ENCODE measurements at regions not wholly inside any gene's neighbourhood (a gene's known extent, or its start where the extent isn't known, plus 50 kb on each side); places are given as distances from the start of the nearest gene placed in this dataset.

GRCh38 chr14:104319491-104320241 lies 181.3 kb downstream of the KIF26A start:
- H3K4me3 ChIP-seq (ENCODE audit: low read length) = no peak overlapping the region
- no peaks in the 10 kb centered on the region for H3K36me3 ChIP-seq (ENCODE audit: control insufficient read depth, insufficient read depth, low read length)
- no peak overlapping the region for H3K27ac ChIP-seq (ENCODE audit: low read depth, low read length)
- no peak overlapping the region for H3K9ac ChIP-seq (ENCODE audit: low read length)
- no peaks in the 10 kb centered on the region for H3K4me1 ChIP-seq (ENCODE audit: control insufficient read depth, insufficient read depth, low read length)
- H3K27me3 ChIP-seq (ENCODE audit: control insufficient read depth, insufficient read depth, low read length) = peaks cover 6% of the 10 kb centered on the region

GRCh38 chr14:104320611-104321086 lies 182.3 kb downstream of the KIF26A start:
- no peaks in the 10 kb centered on the region for H3K4me1 ChIP-seq (ENCODE audit: control insufficient read depth, insufficient read depth, low read length)
- H3K27ac ChIP-seq (ENCODE audit: low read depth, low read length) = no peak overlapping the region
- no peak overlapping the region for H3K4me3 ChIP-seq (ENCODE audit: low read length)
- no peaks in the 10 kb centered on the region for H3K36me3 ChIP-seq (ENCODE audit: control insufficient read depth, insufficient read depth, low read length)
- no peak overlapping the region for H3K9ac ChIP-seq (ENCODE audit: low read length)
- H3K27me3 ChIP-seq (ENCODE audit: control insufficient read depth, insufficient read depth, low read length) = peaks cover 6% of the 10 kb centered on the region

DNA sequence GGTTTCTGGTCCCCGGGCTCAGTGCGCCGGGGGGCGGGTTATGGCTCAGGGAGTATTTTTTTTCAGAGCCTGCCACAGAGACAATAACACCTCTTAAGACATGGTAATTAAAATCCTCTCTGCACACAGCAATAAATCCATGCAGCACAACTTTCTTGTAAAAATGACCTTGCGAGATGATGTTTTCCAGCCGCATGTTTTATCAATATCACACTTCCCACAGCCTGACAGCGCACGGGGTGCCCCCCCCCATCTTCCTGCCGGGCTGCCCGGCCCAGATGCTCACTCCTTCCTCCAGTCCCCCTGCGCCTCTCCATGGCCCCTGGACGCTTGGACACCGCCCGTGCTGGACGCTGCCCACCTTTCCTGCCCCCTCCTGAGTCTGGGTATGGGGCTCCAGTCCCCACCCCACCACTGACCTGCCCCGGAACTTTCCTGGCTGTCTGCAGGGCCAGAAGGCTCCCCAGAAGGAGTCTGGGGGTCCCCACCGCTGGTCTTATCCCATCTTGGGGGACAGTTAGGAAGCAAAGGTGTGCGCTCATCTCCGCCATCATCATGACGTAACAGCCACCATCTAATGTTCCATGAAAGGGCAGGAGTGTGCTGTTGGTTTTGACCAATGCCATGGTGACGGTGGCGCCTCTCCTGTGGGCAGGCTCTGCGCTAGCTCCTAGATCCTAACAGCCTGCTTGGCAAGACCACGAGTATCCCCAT lies 182.9 kb downstream of the KIF26A start:
- H3K27me3 ChIP-seq (ENCODE audit: control insufficient read depth, insufficient read depth, low read length) = peaks cover 6% of the 10 kb centered on the region

DNA sequence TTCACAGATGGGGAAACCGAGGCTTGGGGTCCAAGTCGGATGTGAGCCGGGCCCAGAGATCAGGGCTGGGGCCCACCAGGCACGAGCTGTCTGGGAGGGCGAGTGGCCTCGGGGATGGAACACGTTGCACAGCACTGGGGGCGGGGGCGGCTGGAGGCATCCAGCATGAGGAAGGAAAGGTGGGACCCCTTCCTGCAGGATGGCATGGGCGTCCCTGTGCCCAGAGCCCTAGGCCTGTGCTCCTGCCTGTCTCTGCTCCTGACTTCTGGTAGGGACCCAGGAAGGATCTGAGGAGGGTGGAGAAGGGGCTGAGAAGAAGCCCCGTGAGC lies 183.4 kb downstream of the KIF26A start:
- Histone ChIP-seq H3K9ac (ENCODE audit: low read length) (no peak overlapping the region), H3K4me1 (ENCODE audit: control insufficient read depth, insufficient read depth, low read length) (no peaks in the 10 kb centered on the region), H3K27me3 (ENCODE audit: control insufficient read depth, insufficient read depth, low read length) (peaks cover 6% of the 10 kb centered on the region), H3K27ac (ENCODE audit: low read depth, low read length) (no peak overlapping the region), H3K36me3 (ENCODE audit: control insufficient read depth, insufficient read depth, low read length) (no peaks in the 10 kb centered on the region), H3K4me3 (ENCODE audit: low read length) (no peak overlapping the region)

More for the DNA sequence above, 182.9 kb downstream of the KIF26A start:
- H3K27ac ChIP-seq (ENCODE audit: low read depth, low read length) = no peak overlapping the region
- H3K4me1 ChIP-seq (ENCODE audit: control insufficient read depth, insufficient read depth, low read length) = no peaks in the 10 kb centered on the region
- no peak overlapping the region for H3K9ac ChIP-seq (ENCODE audit: low read length)
- no peaks in the 10 kb centered on the region for H3K36me3 ChIP-seq (ENCODE audit: control insufficient read depth, insufficient read depth, low read length)
- no peak overlapping the region for H3K4me3 ChIP-seq (ENCODE audit: low read length)

DNA sequence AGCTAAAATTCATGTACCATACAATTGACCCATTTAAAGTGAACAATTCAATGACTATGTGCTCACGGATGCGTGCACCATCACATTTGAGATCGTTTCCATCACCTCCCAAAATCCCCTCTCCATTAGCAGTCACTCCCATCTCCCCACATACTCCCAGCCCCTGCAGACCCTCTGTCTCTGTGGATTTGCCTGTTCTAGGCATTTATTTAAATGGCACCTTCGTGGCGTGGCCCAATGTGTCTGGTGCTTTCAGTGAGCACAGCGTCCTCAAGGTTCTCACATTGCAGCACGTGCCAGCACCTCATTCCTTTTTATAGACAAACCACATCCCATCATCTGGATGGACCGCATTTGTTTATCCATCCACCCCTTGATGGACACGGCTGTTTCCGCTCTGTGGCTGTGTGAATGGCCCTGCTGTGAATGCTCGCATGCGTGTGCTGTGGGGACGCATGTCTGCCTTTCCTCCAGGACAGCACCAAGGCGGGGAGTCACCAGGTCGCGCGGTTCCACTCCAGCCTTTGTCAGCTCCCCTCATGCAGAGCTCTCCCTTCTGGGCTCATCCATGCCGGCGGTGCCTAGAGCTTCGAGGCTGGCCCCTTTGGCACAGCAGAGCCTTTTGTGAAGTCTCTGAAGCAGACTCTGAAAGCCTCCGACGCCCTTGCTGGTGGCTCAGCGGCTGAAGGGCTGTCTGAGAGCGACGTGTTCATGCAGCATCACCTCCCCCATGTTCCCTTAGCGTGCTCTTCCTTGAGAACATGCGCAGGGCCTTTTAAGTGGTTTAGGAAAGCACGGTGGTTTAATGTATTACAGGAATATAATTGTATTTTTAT lies 184.4 kb downstream of the KIF26A start:
- H3K4me3 ChIP-seq (ENCODE audit: low read length) = no peak overlapping the region
- H3K27ac ChIP-seq (ENCODE audit: low read depth, low read length) = no peak overlapping the region
- H3K36me3 ChIP-seq (ENCODE audit: control insufficient read depth, insufficient read depth, low read length) = no peaks in the 10 kb centered on the region
- no peaks in the 10 kb centered on the region for H3K4me1 ChIP-seq (ENCODE audit: control insufficient read depth, insufficient read depth, low read length)
- peaks cover 6% of the 10 kb centered on the region for H3K27me3 ChIP-seq (ENCODE audit: control insufficient read depth, insufficient read depth, low read length)
- H3K9ac ChIP-seq (ENCODE audit: low read length) = no peak overlapping the region

DNA sequence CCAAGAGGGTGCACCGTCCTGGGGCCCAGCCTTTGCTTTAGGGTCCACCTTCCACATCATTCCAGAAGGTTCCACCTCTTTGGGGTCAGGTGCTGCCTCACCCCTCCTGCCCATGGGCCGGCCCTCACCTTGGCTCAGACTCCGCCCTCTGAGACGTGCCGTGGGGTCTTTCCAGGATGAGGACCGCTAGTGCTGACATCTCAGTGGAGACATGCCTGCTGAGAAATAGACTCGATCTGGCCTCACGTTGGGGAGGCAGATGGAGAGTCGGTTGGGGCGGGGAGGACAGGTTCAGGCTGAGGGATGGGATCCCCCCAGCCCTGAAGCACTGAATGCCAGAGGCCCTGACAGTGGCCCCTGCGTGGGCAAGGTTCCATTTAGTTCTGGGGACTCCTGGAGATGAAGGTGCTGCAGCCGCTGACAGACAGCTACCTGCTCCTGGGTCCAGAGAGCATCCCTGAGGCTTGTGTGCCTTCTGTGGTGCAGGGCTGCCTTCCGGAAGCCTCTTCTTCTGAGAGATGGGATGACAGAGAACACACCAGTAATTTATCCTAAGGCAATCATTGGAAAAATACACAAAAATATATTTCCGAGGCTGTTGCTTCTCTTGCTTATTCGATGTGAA lies 185.3 kb downstream of the KIF26A start:
- H3K4me1 ChIP-seq (ENCODE audit: control insufficient read depth, insufficient read depth, low read length) = no peaks in the 10 kb centered on the region
- H3K27me3 ChIP-seq (ENCODE audit: control insufficient read depth, insufficient read depth, low read length) = peaks cover 6% of the 10 kb centered on the region
- H3K9ac ChIP-seq (ENCODE audit: low read length) = no peak overlapping the region
- no peak overlapping the region for H3K4me3 ChIP-seq (ENCODE audit: low read length)
- H3K36me3 ChIP-seq (ENCODE audit: control insufficient read depth, insufficient read depth, low read length) = no peaks in the 10 kb centered on the region
- no peak overlapping the region for H3K27ac ChIP-seq (ENCODE audit: low read depth, low read length)

- H3K36me3 ChIP-seq (ENCODE audit: control insufficient read depth, insufficient read depth, low read length) = no peaks in the 10 kb centered on the region
- no peak overlapping the region for H3K9ac ChIP-seq (ENCODE audit: low read length)
- H3K27ac ChIP-seq (ENCODE audit: low read depth, low read length) = no peak overlapping the region
- H3K27me3 ChIP-seq (ENCODE audit: control insufficient read depth, insufficient read depth, low read length) = peaks cover 6% of the 10 kb centered on the region
- H3K4me3 ChIP-seq (ENCODE audit: low read length) = no peak overlapping the region
- H3K4me1 ChIP-seq (ENCODE audit: control insufficient read depth, insufficient read depth, low read length) = no peaks in the 10 kb centered on the region
Observed at GRCh38 chr14:104326848-104327247, 188.5 kb downstream of the KIF26A start.

DNA sequence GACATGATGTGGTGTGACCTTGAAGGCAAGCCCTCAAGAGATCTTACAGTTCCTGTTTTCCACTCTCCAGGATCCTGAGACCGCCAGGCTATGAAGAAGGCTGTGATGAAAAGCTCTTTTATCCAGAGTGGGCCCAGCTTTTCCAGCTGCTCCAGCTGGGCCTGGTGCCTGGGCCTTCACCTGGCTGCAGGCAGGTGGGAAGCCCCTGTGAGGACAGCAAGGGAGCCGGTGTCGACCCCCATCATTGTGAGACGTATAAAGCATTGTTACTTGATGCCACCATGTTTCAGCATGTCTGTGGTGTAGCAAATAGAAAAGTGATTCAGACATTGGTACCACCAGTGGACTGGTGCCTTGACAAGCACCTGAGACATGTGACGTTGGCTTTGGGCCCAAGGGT lies 190.2 kb downstream of the KIF26A start:
- Histone ChIP-seq H3K9ac (ENCODE audit: low read length) (no peak overlapping the region), H3K4me3 (ENCODE audit: low read length) (no peak overlapping the region), H3K27me3 (ENCODE audit: control insufficient read depth, insufficient read depth, low read length) (peaks cover under 1% of the 10 kb centered on the region), H3K4me1 (ENCODE audit: control insufficient read depth, insufficient read depth, low read length) (no peaks in the 10 kb centered on the region), H3K36me3 (ENCODE audit: control insufficient read depth, insufficient read depth, low read length) (no peaks in the 10 kb centered on the region), H3K27ac (ENCODE audit: low read depth, low read length) (no peak overlapping the region)

DNA sequence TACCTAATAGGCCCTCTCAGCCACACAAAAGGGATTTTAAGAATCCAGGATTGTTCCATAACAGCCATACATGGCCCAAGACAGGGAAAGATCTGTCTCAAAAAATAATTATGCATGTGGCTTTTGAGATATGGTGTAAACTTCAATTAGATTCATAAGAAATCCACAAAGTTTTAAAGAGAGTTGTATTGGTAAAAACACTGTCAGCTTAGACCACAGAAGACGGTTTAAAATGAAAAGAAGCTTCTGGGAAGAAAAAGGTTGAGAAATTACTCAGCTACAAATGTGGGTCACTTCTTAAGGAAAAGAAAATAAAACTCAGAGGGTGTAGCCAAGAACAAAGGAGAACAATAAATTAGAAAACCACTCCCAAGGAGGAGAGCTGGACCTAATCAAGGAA lies 191.4 kb downstream of the KIF26A start:
- no peak overlapping the region for H3K4me3 ChIP-seq (ENCODE audit: low read length)
- H3K9ac ChIP-seq (ENCODE audit: low read length) = no peak overlapping the region
- no peaks in the 10 kb centered on the region for H3K27me3 ChIP-seq (ENCODE audit: control insufficient read depth, insufficient read depth, low read length)
- no peak overlapping the region for H3K27ac ChIP-seq (ENCODE audit: low read depth, low read length)
- no peaks in the 10 kb centered on the region for H3K36me3 ChIP-seq (ENCODE audit: control insufficient read depth, insufficient read depth, low read length)
- no peaks in the 10 kb centered on the region for H3K4me1 ChIP-seq (ENCODE audit: control insufficient read depth, insufficient read depth, low read length)

GRCh38 chr14:104331871-104332605 lies 193.7 kb downstream of the KIF26A start:
- Histone ChIP-seq H3K36me3 (ENCODE audit: control insufficient read depth, insufficient read depth, low read length) (no peaks in the 10 kb centered on the region), H3K4me1 (ENCODE audit: control insufficient read depth, insufficient read depth, low read length) (no peaks in the 10 kb centered on the region), H3K9ac (ENCODE audit: low read length) (no peak overlapping the region), H3K4me3 (ENCODE audit: low read length) (no peak overlapping the region), H3K27ac (ENCODE audit: low read depth, low read length) (no peak overlapping the region), H3K27me3 (ENCODE audit: control insufficient read depth, insufficient read depth, low read length) (no peaks in the 10 kb centered on the region)

DNA sequence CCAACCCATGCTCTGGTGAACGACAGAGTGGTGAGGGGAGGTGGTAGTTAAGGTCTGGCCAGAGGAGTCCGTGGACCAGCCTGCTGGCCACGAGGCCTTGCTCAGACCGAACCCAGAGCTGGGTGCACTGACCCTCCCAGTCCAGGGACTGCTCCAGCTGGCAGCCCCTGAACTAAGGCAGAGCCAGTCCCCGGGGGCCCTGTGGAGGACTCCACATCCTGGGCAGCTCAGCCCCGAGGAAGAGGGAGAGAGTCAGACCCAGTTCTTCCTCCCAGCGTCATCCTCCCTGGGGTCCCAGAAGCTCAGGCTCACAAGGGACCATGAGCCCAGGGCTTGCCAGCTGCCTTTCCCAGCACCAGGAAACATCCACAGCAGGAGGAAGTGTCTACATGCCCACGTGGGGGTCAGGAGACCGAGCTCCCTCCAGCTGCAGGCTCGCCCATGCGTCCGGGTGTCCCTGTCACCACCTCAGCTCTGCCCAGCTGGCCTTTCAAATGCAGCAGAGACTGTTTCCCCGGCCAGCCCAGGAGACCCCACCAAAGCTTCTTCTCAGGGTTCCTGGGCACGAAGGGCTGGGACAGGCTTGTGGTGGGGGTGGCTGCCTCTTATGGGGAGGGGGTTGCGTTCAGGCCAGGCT lies 194.4 kb downstream of the KIF26A start:
- no peak overlapping the region for H3K9ac ChIP-seq (ENCODE audit: low read length)
- no peaks in the 10 kb centered on the region for H3K36me3 ChIP-seq (ENCODE audit: control insufficient read depth, insufficient read depth, low read length)
- H3K27ac ChIP-seq (ENCODE audit: low read depth, low read length) = no peak overlapping the region
- no peak overlapping the region for H3K4me3 ChIP-seq (ENCODE audit: low read length)
- H3K27me3 ChIP-seq (ENCODE audit: control insufficient read depth, insufficient read depth, low read length) = no peaks in the 10 kb centered on the region
- no peaks in the 10 kb centered on the region for H3K4me1 ChIP-seq (ENCODE audit: control insufficient read depth, insufficient read depth, low read length)

Data from rectal smooth muscle tissue (tissue), 1 donor.